ENCODE measurements at regions not wholly inside any gene's neighbourhood (a gene's known extent, or its start where the extent isn't known, plus 50 kb on each side); places are given as distances from the start of the nearest gene placed in this dataset.

GRCh38 chr3:18246336-18247060 lies 178.6 kb downstream of the SATB1 start:
- TF ChIP-seq CTCF (conservative IDR thresholded peaks at IDR 0.05; ENCODE audit: low read length) (no peak), EZH2phosphoT487 (IDR thresholded peaks at IDR 0.05; ENCODE audit: borderline replicate concordance, low read depth, low read length) (no peak)
